Tibial artery (tissue), 4 donors: ENCODE measurements at regions not wholly inside any gene's neighbourhood (a gene's known extent, or its start where the extent isn't known, plus 50 kb on each side); places are given as distances from the start of the nearest gene placed in this dataset.
A peak's percentile ranks its signal among the peaks of the same experiment; 100 is the strongest.

ENCODE experiments used
- DNase-seq, 2 donors: peaks; one replicate each; pipeline ENCODE4 v3.0.0-alpha.2; 2019
- H3K27ac ChIP-seq, 2 donors: fragments of 200-600 bp; sonication (generic) in 1 of 2; 1 replicate in 1 of 2; 2 replicates in 1 of 2; pipeline ENCODE4 v1.5.1; 2018 to 2019; ENCODE audit warnings: mild to moderate bottlenecking in 1 of 2
- H3K27me3 ChIP-seq, 2 donors: fragments of 200-600 bp; sonication (generic) in 1 of 2; one replicate each; pipeline versions ENCODE4 v1.5.1 to v1.6.0; 2016 to 2019
- H3K36me3 ChIP-seq, 3 donors: fragments of 200-600 bp; sonication (generic) in 2 of 3; one replicate each; pipeline ENCODE4 v1.5.1; 2016 to 2019; ENCODE audit warnings: mild to moderate bottlenecking in 2 of 3
- H3K4me1 ChIP-seq, 4 donors: fragments of 200-600 bp; sonication (generic) in 2 of 4; 1 replicate in 3 of 4; 2 replicates in 1 of 4; pipeline ENCODE4 v1.5.1; 2016 to 2019
- H3K4me3 ChIP-seq, 2 donors: fragments of 200-600 bp; sonication (generic) in 1 of 2; 1 replicate in 1 of 2; 2 replicates in 1 of 2; pipeline ENCODE4 v1.5.1; 2018 to 2019; ENCODE audit warnings: mild to moderate bottlenecking in 2 of 2
- H3K9me3 ChIP-seq, 3 donors: fragments of 200-600 bp; sonication (generic) in 1 of 3; one replicate each; pipeline ENCODE4 v1.5.1; 2016 to 2019
- intact Hi-C: fragments of 100-400 bp; cut with DNase I; formaldehyde crosslinking; loops from one replicate; pipeline ENCODE4 v1.15.0; 2023; ENCODE audit warnings: low total_unique reads
- TF ChIP-seq, protein P1 (sequence below), 2 experiments: fragments of 200-600 bp in 1 of 2; fragments of 450-650 bp in 1 of 2; IDR thresholded peaks; one replicate each; pipeline ENCODE4 v1.5.1; 2017 to 2019; ENCODE audit warnings: antibody characterized with exemption in 2 of 2, mild to moderate bottlenecking in 1 of 2, moderate library complexity in 1 of 2

DNA sequence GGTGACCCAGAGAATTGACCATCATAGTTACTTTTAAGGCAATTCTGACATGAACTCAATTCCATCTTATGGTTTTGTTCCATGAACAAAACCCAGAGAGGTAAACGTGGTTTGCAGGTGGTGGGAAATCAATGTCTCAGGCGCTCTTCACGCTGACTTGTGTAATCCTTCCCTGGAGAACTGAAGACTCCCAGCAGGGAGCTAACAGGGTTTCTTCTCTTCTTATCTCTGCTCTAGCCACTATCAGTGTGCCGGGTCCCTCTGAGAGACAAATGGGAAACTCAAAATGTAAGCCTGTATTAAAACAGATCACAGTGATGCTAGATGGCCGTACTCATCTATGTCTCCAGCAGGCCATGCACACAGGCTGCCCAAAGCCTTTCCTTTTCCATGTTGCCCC is 57.6 kb upstream of the ARGLU1 start:
- Histone ChIP-seq H3K36me3 (no peaks in the 10 kb centered on the region), H3K4me1 (no peaks in the 10 kb centered on the region), H3K9me3 (no peaks in the 10 kb centered on the region), H3K4me3 (no peak overlapping the region), H3K27me3 (peaks cover 0 to 24% of the 10 kb centered on the region in 2 donors), H3K27ac (no peak overlapping the region)
- TF ChIP-seq, protein P1, sequence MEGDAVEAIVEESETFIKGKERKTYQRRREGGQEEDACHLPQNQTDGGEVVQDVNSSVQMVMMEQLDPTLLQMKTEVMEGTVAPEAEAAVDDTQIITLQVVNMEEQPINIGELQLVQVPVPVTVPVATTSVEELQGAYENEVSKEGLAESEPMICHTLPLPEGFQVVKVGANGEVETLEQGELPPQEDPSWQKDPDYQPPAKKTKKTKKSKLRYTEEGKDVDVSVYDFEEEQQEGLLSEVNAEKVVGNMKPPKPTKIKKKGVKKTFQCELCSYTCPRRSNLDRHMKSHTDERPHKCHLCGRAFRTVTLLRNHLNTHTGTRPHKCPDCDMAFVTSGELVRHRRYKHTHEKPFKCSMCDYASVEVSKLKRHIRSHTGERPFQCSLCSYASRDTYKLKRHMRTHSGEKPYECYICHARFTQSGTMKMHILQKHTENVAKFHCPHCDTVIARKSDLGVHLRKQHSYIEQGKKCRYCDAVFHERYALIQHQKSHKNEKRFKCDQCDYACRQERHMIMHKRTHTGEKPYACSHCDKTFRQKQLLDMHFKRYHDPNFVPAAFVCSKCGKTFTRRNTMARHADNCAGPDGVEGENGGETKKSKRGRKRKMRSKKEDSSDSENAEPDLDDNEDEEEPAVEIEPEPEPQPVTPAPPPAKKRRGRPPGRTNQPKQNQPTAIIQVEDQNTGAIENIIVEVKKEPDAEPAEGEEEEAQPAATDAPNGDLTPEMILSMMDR (IDR thresholded peaks at IDR 0.05) = no peak
- DNase-seq = no peak
- intact Hi-C loops = no loop called here

DNA sequence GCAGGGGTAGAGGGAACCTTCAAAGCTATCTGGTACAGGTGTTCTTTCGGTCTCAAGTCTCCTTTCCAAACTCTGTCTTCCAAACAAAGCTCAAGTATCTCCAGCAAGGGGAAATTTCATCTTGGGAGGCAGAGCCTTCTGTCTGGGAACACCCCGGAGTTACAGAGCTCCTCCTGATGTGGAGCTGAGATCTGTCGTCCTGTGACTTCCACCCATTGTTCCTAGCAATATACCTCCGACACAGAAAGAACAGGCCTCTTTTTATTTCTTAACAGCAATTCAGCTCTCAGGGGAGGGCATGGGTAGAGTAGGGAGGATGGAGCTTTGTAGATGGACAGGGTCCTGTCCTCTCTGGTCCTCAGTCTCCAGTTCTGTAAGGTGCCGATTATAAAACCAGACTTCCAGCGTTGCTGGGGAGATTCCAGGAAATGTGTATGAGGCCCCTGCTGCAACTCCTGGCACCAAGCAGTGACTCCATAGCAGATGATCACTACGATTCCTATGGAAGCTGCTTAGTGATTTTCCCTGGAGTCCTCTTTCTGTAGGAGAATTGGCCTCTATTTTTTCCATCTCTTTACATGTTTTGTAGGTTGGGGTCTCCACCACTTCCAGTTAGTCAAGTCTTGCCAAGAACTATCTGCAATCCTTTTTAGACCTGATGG is 56.0 kb upstream of the ARGLU1 start:
- intact Hi-C loops = no loop called here
- no peaks in the 10 kb centered on the region for H3K9me3 ChIP-seq
- H3K36me3 ChIP-seq = no peaks in the 10 kb centered on the region
- H3K27me3 ChIP-seq = peaks cover 0 to 24% of the 10 kb centered on the region in 2 donors
- no peak for DNase-seq
- H3K4me3 ChIP-seq = no peak overlapping the region
- TF ChIP-seq, protein P1 (IDR thresholded peaks at IDR 0.05) = no peak
- no peak overlapping the region for H3K27ac ChIP-seq
- peaks cover 0 to 4% (median 2%) of the 10 kb centered on the region in 4 donors for H3K4me1 ChIP-seq

DNA sequence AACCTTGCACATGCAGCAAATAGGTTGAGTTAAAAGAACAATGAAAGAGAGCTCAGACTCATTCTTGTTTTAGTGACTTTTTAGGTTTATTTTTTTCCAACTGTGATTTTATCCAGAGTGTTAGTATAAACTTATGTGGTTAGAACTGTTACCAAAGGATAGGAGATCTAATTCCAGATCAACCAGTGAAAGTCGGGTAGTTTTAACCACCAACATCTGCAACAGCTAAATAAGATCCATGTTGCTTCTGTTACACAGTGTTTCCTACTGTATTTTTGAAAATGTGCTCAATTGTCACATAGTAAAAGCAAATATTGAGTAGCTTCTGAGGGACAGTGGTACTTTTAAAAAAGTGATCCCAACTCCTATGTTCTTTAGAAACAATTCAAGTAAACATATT is 53.9 kb upstream of the ARGLU1 start:
- no peak for DNase-seq
- intact Hi-C loops = no loop called here
- no peak overlapping the region for H3K27ac ChIP-seq

DNA sequence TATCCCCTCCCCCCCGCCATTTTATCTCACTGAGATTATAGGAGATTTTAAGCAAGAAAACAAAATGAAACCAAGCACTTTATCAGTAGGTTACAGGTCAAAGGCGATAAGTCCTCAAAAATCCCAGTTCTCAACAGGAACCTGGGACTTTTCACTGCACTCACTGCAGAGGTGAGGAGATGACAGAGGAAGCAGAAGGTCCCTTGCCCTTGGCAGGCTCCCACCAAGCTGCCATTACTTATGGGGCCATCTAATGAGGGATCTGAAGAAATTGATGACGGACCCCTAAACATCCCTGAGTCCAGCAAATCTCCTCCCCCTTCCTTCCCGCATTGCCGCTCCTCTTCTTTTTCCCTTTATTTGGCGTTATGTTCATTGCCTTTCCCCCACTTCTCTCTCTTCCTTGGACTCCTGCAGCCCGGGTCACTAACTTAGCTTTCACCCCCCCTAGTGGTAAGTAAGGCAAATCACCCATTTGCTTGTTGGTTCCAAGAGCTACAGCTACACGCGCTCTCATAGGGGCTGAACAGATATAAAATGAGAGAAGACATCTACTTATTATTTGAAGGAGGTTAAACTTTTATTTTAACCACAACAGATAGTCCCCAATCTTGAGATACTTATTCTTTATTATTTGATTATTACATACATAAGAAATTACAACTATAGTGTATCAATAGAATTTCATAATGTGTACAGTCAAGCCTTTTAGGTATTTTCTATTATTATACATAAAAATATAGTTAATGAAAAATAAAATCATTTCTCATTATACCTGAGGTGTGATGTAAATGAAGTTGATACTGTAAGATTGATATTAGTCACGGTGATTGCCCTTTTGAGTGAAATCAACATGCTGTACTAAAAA is 52.0 kb upstream of the ARGLU1 start:
- Histone ChIP-seq H3K27me3 (peaks cover 0 to 13% of the 10 kb centered on the region in 2 donors), H3K36me3 (no peaks in the 10 kb centered on the region), H3K27ac (no peak overlapping the region), H3K9me3 (no peaks in the 10 kb centered on the region), H3K4me3 (no peak overlapping the region), H3K4me1 (peaks cover 0 to 4% (median 2%) of the 10 kb centered on the region in 4 donors)
- intact Hi-C loops = loop anchor here (10.0 kb wide), 1 partner anchor 55 kb away; the partner anchor contains the start of gene ARGLU1
- DNase-seq = peak in 1 of 2 donors; percentile 25
- TF ChIP-seq, protein P1 (IDR thresholded peaks at IDR 0.05) = peak; percentile 67 to 69

More for the DNA sequence above, 53.9 kb upstream of the ARGLU1 start:
- TF ChIP-seq, protein P1 (IDR thresholded peaks at IDR 0.05) = no peak
- Histone ChIP-seq H3K36me3 (no peaks in the 10 kb centered on the region), H3K9me3 (no peaks in the 10 kb centered on the region), H3K27me3 (peaks cover 0 to 19% of the 10 kb centered on the region in 2 donors), H3K4me1 (peaks cover 0 to 4% (median 2%) of the 10 kb centered on the region in 4 donors), H3K4me3 (no peak overlapping the region)
